ENCODE measurements at regions not wholly inside any gene's neighbourhood (a gene's known extent, or its start where the extent isn't known, plus 50 kb on each side); places are given as distances from the start of the nearest gene placed in this dataset.

DNA sequence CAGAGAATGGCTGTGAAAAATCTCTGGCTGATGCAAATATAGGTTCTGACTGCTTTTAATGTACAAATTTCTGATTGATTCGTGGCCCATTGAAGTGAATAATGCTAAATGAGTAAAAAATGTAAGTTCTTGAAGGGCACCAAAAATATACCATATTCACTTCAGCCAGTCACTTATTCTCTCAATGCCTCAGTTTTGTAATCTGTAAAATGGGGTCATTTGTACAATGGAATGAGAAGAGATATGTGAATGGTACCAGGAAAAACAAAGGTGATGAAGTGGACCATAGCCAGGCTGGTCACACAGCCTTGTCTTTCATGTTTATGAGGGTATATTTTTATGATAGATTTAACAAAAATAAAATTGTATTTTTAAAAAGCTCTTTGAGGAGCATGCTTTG is 441.2 kb upstream of the NR3C2 start:
- H3K4me3 ChIP-seq (ENCODE audit: low read depth, low read length), result no peak overlapping the region
- DNase-seq (ENCODE audit: low read depth), result no peak
- TF ChIP-seq, protein P1, sequence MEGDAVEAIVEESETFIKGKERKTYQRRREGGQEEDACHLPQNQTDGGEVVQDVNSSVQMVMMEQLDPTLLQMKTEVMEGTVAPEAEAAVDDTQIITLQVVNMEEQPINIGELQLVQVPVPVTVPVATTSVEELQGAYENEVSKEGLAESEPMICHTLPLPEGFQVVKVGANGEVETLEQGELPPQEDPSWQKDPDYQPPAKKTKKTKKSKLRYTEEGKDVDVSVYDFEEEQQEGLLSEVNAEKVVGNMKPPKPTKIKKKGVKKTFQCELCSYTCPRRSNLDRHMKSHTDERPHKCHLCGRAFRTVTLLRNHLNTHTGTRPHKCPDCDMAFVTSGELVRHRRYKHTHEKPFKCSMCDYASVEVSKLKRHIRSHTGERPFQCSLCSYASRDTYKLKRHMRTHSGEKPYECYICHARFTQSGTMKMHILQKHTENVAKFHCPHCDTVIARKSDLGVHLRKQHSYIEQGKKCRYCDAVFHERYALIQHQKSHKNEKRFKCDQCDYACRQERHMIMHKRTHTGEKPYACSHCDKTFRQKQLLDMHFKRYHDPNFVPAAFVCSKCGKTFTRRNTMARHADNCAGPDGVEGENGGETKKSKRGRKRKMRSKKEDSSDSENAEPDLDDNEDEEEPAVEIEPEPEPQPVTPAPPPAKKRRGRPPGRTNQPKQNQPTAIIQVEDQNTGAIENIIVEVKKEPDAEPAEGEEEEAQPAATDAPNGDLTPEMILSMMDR (IDR thresholded peaks at IDR 0.05; ENCODE audit: low read depth, low read length, missing control alignments), result no peak

DNA sequence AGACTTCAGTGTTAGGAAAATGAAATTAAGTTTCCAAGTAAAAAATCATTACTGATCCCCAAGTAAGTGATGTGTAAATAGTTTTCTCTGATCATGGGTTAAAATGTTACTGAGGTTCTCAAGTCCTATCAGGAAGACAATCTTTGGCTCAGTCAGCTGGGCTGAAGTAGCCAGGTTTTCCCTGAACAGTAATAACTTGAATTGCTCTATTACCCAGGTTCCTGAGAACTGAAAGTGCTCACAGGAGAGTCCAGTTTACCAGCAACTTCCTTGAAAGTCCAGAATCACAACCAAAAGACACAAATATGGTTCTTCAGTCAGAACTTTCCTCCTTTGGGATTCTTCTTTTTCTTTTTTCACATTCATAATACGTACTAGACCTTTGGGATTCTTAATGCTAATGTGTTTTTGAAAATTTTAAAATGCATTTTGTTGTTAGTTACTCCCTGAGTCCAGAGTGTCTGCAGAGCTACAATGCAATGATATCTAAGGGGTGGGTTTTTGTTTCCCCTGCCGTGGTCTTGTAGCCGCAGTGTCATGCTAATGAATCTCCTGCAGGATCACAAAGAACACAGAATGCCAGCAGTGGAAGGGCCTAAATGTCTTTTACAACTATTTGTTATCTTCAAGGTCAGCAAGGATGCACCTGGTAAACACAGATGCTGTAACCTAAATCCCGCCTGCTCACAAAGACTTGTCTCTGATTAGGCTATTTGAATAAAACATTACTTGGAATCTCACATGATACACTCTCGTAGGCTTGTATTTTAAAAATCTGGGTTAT is 439.8 kb upstream of the NR3C2 start:
- no peak for DNase-seq (ENCODE audit: low read depth)
- TF ChIP-seq, protein P1 (IDR thresholded peaks at IDR 0.05; ENCODE audit: low read depth, low read length, missing control alignments), result no peak
- H3K4me3 ChIP-seq (ENCODE audit: low read depth, low read length), result no peak overlapping the region

DNA sequence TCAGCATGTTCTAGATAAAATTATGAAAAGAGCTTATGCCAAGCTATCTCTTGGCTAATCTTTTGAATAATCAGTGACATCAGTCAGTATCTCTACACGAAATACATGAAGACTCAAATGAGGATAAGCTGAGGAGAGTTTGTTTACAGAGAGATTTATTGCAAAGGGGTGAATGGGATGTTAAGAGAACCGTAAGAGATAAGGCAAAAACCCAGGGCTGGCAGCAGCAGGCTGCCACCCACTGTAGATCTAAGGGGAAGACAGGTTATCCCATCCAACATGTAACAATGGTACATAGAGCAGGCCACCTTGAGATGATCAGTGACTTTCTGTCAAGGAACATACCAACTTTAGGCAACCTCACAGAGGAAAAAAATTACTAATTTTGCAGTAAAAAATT is 432.1 kb upstream of the NR3C2 start:
- TF ChIP-seq, protein P1 (IDR thresholded peaks at IDR 0.05; ENCODE audit: low read depth, low read length, missing control alignments), result no peak
- H3K4me3 ChIP-seq (ENCODE audit: low read depth, low read length), result no peak overlapping the region
- DNase-seq (ENCODE audit: low read depth), result no peak

DNA sequence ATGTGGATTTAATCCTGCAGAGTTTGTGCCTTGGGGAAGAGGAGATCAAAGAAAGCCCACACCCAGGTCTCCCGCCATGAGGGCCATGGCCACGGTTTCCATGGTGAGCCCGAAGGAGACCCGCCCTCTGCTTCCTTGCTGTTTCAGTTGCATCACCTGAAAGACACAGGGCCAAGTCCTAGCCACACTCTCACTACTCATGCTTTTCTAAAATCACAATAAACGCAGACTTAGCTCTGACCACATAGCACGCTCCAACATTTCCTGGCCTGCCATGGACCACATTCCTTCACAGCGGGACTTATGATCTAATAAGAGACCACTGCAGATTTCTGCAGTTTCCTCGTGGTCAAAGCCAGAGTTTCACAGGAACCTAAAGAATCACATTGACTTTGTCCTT is 426.0 kb upstream of the NR3C2 start:
- TF ChIP-seq, protein P1 (IDR thresholded peaks at IDR 0.05; ENCODE audit: low read depth, low read length, missing control alignments), result no peak
- no peak overlapping the region for H3K4me3 ChIP-seq (ENCODE audit: low read depth, low read length)
- DNase-seq (ENCODE audit: low read depth), result no peak

DNA sequence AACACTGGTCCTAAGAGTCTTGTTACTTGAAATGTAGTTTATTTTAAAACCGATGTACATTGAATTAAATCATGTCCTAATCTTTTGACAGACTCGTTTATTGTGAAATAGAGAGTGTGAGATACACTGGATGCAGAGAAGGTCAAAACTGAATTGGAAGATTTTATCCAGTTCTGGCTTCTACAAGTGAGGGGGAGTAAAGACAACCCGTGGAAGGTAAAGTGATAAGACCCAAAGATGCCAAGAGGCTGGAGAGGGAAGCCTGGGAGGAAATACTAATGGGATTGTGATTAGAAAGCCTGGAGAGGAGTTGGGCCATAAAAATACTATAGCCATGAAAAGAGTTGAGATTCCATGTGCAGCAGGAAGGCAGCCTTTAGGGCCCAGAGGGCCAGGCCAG is 424.5 kb upstream of the NR3C2 start:
- H3K4me3 ChIP-seq (ENCODE audit: low read depth, low read length), result no peak overlapping the region
- TF ChIP-seq, protein P1 (IDR thresholded peaks at IDR 0.05; ENCODE audit: low read depth, low read length, missing control alignments), result no peak
- DNase-seq (ENCODE audit: low read depth), result no peak

DNA sequence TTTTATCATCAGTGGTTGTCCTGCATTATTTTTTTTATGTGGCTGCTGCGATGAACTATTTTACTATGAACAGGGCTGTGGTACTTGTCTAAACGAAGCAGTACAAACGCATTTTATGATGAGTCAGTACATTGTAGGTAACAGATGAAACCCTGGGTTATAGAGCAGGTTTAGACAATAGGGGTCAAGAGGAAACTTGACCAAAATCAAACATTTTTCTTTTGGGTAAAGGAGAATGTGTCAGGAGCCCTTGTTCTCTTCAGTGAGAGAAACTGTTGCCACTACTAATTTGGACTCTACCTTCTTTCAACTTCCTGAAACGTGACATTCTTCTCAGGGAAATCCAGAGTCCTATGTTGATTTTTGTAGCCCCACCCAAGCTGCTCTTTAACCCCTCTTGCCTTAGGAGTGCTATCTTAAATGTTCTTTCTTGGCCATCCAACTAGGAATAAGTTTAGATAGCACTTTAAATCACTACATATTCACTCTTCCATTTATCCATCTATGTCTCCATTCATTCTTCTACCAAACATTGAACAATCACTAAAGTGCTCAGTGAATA is 415.8 kb upstream of the NR3C2 start:
- no peak overlapping the region for H3K4me3 ChIP-seq (ENCODE audit: low read depth, low read length)
- no peak for DNase-seq (ENCODE audit: low read depth)
- TF ChIP-seq, protein P1 (IDR thresholded peaks at IDR 0.05; ENCODE audit: low read depth, low read length, missing control alignments), result no peak
